Globus pallidus (tissue), 1 donor: ENCODE measurements at regions not wholly inside any gene's neighbourhood (a gene's known extent, or its start where the extent isn't known, plus 50 kb on each side); places are given as distances from the start of the nearest gene placed in this dataset.

ENCODE experiments used
- DNase-seq: peaks from one replicate; pipeline ENCODE4 v3.0.0-alpha.2; 2015; ENCODE audit warnings: low spot score

GRCh38 chr7:47724335-47724982, 142.5 kb upstream of the TNS3 start:
- DNase-seq, result no peak

- DNase-seq, result no peak
These were observed 140.2 kb upstream of the TNS3 start for GRCh38 chr7:47722126-47722525.

GRCh38 chr7:47721670-47722069, 139.8 kb upstream of the TNS3 start:
- no peak for DNase-seq

GRCh38 chr7:47720907-47721244, 139.0 kb upstream of the TNS3 start:
- no peak for DNase-seq

- no peak for DNase-seq
These were observed 138.4 kb upstream of the TNS3 start for GRCh38 chr7:47720141-47720906.

- no peak for DNase-seq
These were observed 137.8 kb upstream of the TNS3 start for GRCh38 chr7:47719675-47720074.

- DNase-seq, result no peak
These were observed 133.7 kb upstream of the TNS3 start for GRCh38 chr7:47715631-47716068.

- DNase-seq, result no peak
These were observed 133.0 kb upstream of the TNS3 start for GRCh38 chr7:47714669-47715607.

- no peak for DNase-seq
These were observed 131.7 kb upstream of the TNS3 start for GRCh38 chr7:47713595-47713994.

- DNase-seq, result no peak
These were observed 130.5 kb upstream of the TNS3 start for GRCh38 chr7:47712416-47712815.

GRCh38 chr7:47711776-47712175, 129.9 kb upstream of the TNS3 start:
- no peak for DNase-seq

- no peak for DNase-seq
These were observed 128.5 kb upstream of the TNS3 start for GRCh38 chr7:47710201-47710935.

GRCh38 chr7:47709451-47709850, 127.5 kb upstream of the TNS3 start:
- no peak for DNase-seq

GRCh38 chr7:47709051-47709450, 127.1 kb upstream of the TNS3 start:
- DNase-seq, result no peak

- DNase-seq, result no peak
These were observed 125.7 kb upstream of the TNS3 start for GRCh38 chr7:47707583-47707982.

- DNase-seq, result no peak
These were observed 123.0 kb upstream of the TNS3 start for GRCh38 chr7:47704936-47705335.

GRCh38 chr7:47702080-47702479, 120.2 kb upstream of the TNS3 start:
- no peak for DNase-seq

GRCh38 chr7:47698386-47698785, 116.5 kb upstream of the TNS3 start:
- no peak for DNase-seq

- DNase-seq, result no peak
These were observed 115.6 kb upstream of the TNS3 start for GRCh38 chr7:47697543-47697942.

- DNase-seq, result no peak
These were observed 114.3 kb upstream of the TNS3 start for GRCh38 chr7:47696152-47696710.

GRCh38 chr7:47693216-47693615, 111.3 kb upstream of the TNS3 start:
- DNase-seq, result no peak

GRCh38 chr7:47691988-47692387, 110.1 kb upstream of the TNS3 start:
- DNase-seq, result no peak
